ENCODE measurements at regions not wholly inside any gene's neighbourhood (a gene's known extent, or its start where the extent isn't known, plus 50 kb on each side); places are given as distances from the start of the nearest gene placed in this dataset.

DNA sequence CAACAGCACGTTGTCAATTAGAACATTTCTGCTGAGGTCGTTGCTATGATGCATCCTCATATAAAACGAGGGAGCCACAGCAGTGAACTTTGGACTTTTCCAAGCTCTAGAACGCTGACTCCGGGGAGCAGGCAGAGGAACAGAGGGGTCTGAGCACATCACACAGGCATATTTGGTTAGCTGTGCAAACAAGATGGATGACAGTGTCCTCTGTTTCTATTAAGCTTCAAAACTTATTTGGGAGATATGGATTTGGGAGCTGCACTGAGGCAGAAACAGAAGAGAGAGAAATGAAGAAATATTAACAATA, 278.0 kb upstream of the TBL1XR1 start:
- H3K4me3 ChIP-seq (ENCODE audit: control insufficient read depth, low read depth, low read length) = no peak overlapping the region
- TF ChIP-seq, protein P1, sequence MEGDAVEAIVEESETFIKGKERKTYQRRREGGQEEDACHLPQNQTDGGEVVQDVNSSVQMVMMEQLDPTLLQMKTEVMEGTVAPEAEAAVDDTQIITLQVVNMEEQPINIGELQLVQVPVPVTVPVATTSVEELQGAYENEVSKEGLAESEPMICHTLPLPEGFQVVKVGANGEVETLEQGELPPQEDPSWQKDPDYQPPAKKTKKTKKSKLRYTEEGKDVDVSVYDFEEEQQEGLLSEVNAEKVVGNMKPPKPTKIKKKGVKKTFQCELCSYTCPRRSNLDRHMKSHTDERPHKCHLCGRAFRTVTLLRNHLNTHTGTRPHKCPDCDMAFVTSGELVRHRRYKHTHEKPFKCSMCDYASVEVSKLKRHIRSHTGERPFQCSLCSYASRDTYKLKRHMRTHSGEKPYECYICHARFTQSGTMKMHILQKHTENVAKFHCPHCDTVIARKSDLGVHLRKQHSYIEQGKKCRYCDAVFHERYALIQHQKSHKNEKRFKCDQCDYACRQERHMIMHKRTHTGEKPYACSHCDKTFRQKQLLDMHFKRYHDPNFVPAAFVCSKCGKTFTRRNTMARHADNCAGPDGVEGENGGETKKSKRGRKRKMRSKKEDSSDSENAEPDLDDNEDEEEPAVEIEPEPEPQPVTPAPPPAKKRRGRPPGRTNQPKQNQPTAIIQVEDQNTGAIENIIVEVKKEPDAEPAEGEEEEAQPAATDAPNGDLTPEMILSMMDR (conservative IDR thresholded peaks at IDR 0.05; ENCODE audit: control insufficient read depth, insufficient read depth, low read depth, low read length) = no peak
- DNase-seq (ENCODE audit: low read depth) = no peak

DNA sequence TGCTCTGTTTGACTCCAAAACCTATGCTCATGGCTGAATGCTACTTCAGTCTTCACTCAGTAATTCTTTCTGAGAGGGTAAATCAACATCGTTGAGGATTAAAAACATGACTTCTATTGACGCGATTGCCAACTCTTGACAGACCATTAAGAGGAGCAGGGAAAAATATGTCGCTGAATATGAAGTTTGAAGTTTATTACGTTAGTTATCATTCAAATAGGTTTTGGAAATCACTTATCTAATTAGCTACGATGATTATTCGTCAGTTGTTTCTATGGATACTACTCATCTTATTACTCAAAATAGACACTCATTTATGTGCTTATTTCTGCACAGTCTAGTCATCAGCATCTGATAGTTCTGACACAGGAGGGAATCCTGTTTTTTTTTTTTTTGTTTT, 279.2 kb upstream of the TBL1XR1 start:
- no peak for DNase-seq (ENCODE audit: low read depth)
- TF ChIP-seq, protein P1 (conservative IDR thresholded peaks at IDR 0.05; ENCODE audit: control insufficient read depth, insufficient read depth, low read depth, low read length) = no peak
- H3K4me3 ChIP-seq (ENCODE audit: control insufficient read depth, low read depth, low read length) = no peak overlapping the region

DNA sequence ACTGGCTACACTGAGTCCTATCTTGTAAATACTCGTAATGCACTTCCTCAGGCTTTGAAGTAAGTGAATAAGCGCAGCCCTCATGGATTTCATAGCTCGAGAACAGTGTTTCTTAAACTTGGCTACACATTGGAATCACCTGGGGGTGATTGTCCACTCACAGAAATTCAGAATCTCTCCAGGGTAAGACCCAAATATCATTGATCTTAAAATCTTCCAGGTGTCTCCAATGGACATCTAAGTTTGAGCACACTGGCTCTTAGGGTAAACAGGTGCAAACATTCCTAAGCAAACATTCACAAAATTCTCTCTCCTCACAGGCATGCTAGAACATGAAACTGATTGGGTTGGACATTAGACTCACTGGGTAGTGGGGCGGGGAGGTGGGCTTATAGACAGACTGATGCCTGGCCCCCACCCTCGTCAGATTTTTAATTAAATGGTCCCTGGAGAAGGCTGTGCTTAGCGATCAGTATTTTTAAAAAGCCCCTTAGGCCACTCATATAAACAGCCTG, 279.7 kb upstream of the TBL1XR1 start:
- DNase-seq (ENCODE audit: low read depth) = no peak

DNA sequence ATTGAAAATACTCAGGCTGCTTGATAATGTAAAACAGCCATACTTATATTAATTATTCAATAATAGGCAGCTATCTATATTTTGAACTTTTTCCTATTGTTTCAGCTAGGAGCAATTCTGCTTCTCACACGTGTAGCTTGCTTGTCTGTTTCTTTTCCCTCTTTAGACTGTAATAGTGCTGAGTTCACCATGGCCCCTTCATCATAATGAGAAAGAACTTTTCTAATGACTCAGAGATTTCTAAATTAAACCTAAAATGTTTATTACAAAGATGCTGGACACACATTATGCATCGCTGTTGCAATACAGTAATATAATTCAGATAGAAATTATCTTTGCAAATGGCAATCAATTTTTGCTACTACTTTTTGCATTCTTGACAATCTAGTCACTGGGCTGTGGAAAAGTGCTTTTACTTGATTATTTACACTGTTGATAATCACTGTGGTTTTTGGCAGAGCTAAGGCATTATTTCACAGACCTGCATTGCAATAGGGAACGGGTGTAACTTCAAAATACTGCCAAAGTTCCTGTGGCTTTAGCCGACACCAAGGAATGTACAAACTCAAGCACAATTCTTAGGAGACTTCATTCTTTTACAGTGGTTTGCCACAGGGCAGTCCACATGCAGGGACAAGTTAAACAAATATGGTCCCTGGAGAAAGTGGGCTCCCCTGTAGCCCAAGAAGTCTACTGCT, 281.0 kb upstream of the TBL1XR1 start:
- TF ChIP-seq, protein P1 (conservative IDR thresholded peaks at IDR 0.05; ENCODE audit: control insufficient read depth, insufficient read depth, low read depth, low read length) = no peak
- no peak overlapping the region for H3K4me3 ChIP-seq (ENCODE audit: control insufficient read depth, low read depth, low read length)
- peak; percentile 100 for DNase-seq (ENCODE audit: low read depth)

More for the DNA sequence above, 279.7 kb upstream of the TBL1XR1 start:
- H3K4me3 ChIP-seq (ENCODE audit: control insufficient read depth, low read depth, low read length) = no peak overlapping the region
- TF ChIP-seq, protein P1 (conservative IDR thresholded peaks at IDR 0.05; ENCODE audit: control insufficient read depth, insufficient read depth, low read depth, low read length) = no peak

DNA sequence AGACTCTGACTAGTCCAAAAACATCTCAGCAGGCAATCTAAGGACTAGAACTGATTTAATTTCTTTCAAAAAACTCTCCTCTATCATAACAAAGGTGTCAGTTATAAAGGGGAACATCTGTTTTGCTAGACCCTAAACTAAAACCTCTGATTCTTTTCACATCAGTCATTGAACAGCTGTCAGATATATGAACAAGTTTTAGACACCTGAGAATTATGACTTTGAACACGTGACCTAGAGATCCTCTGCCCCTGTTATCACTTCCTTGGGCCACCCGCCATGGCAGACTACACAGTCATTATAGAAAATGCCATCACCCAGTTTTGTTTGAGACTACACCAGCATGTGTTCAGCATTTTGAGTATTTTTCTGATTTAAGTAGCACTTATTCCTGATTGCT, 282.3 kb upstream of the TBL1XR1 start:
- H3K4me3 ChIP-seq (ENCODE audit: control insufficient read depth, low read depth, low read length) = no peak overlapping the region
- TF ChIP-seq, protein P1 (conservative IDR thresholded peaks at IDR 0.05; ENCODE audit: control insufficient read depth, insufficient read depth, low read depth, low read length) = no peak

DNA sequence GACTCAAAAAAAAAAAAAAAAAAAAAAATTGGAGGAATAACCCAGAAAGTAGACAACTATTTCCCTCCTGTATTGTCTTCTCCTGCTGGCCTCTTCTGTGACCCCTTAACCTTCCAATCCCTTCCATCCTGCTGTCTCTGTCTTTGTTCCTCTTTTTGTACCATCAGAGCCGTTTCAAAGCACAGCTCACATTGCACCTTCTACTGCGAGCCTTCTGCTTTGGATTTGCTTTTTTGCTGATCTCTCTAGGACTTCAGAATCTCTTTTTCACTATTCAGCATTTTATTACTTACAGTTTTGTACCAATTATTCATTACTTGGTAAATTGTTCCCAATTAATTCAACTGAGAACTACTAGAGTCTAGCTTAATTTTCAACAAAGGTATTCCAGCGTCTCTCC, 284.0 kb upstream of the TBL1XR1 start:
- DNase-seq (ENCODE audit: low read depth) = no peak
- no peak overlapping the region for H3K4me3 ChIP-seq (ENCODE audit: control insufficient read depth, low read depth, low read length)
- TF ChIP-seq, protein P1 (conservative IDR thresholded peaks at IDR 0.05; ENCODE audit: control insufficient read depth, insufficient read depth, low read depth, low read length) = no peak

More for the DNA sequence above, 282.3 kb upstream of the TBL1XR1 start:
- DNase-seq (ENCODE audit: low read depth) = no peak
